Keratinocyte (primary cell): ENCODE measurements at regions not wholly inside any gene's neighbourhood (a gene's known extent, or its start where the extent isn't known, plus 50 kb on each side); places are given as distances from the start of the nearest gene placed in this dataset.
"Not testable (repeated sequence)": the region's sequence is repeated elsewhere in the genome, so short reads cannot be mapped to it uniquely, and the experiment has no call there.

Experiments used
- DNase-seq: peaks from one replicate; pipeline ENCODE4 v3.0.0-alpha.2; 2011; ENCODE audit warnings: low read depth, missing footprints, low spot score
- FAIRE-seq: peaks from 2 replicates; lab custom pipeline; 2011; peaks lifted over from hg19 to GRCh38; lab: Jason Lieb, UNC
- H2AFZ ChIP-seq: 2 replicates; pipeline ENCODE4 v1.6.0; 2012; ENCODE audit warnings: low read length, control low read depth, inconsistent platforms; ENCODE audit not compliant: control insufficient read depth
- H3K27ac ChIP-seq: 2 replicates; pipeline ENCODE4 v1.5.1; 2011; ENCODE audit warnings: low read length; ENCODE audit not compliant: control insufficient read depth, insufficient read depth
- H3K27me3 ChIP-seq: 3 replicates; pipeline ENCODE4 v1.6.0; 2011; ENCODE audit warnings: low read length; ENCODE audit not compliant: control insufficient read depth, insufficient read depth; ENCODE audit errors: extremely low read depth
- H3K36me3 ChIP-seq, 2 experiments: 2 replicates in 1 of 2; 3 replicates in 1 of 2; pipeline ENCODE4 v1.5.1; 2011; ENCODE audit warnings: low read length in 2 of 2, mild to moderate bottlenecking in 1 of 2; ENCODE audit not compliant: control insufficient read depth in 2 of 2, insufficient read depth in 2 of 2; ENCODE audit errors: extremely low read depth in 1 of 2
- H3K4me1 ChIP-seq: 3 replicates; pipeline ENCODE4 v1.5.1; 2011; ENCODE audit warnings: low read length; ENCODE audit not compliant: control insufficient read depth, insufficient read depth; ENCODE audit errors: extremely low read depth
- H3K4me2 ChIP-seq: 3 replicates; pipeline ENCODE4 v1.6.0; 2011; ENCODE audit warnings: low read depth, low read length; ENCODE audit not compliant: control insufficient read depth, insufficient read depth; ENCODE audit errors: extremely low read depth
- H3K4me3 ChIP-seq, 3 experiments: fragments of 200-600 bp in 1 of 3; sonication (generic) in 1 of 3; 2 replicates in 2 of 3; 3 replicates in 1 of 3; pipeline ENCODE4 v1.5.1; 2011 to 2016; ENCODE audit warnings: low read length in 3 of 3, mild to moderate bottlenecking in 3 of 3, control low read depth in 2 of 3, inconsistent platforms in 1 of 3, low read depth in 1 of 3, mixed read lengths in 1 of 3, mixed run types in 1 of 3, moderate library complexity in 1 of 3; ENCODE audit not compliant: control insufficient read depth in 2 of 3, insufficient read depth in 2 of 3; ENCODE audit errors: extremely low read depth in 1 of 3
- H3K79me2 ChIP-seq: 2 replicates; pipeline ENCODE4 v1.6.0; 2012; ENCODE audit warnings: low read length; ENCODE audit not compliant: control insufficient read depth, insufficient read depth
- H3K9ac ChIP-seq: 3 replicates; pipeline ENCODE4 v1.6.0; 2011; ENCODE audit warnings: low read length; ENCODE audit not compliant: control insufficient read depth, insufficient read depth; ENCODE audit errors: extremely low read depth
- H3K9me1 ChIP-seq: 3 replicates; pipeline ENCODE4 v1.6.0; 2011; ENCODE audit warnings: low read length; ENCODE audit not compliant: control insufficient read depth, insufficient read depth; ENCODE audit errors: extremely low read depth
- H3K9me3 ChIP-seq: 2 replicates; pipeline ENCODE4 v1.5.1; 2012; ENCODE audit warnings: low read depth, low read length; ENCODE audit not compliant: control insufficient read depth
- H4K20me1 ChIP-seq: 3 replicates; pipeline ENCODE4 v1.6.0; 2011; ENCODE audit warnings: low read length; ENCODE audit not compliant: control insufficient read depth, insufficient read depth; ENCODE audit errors: extremely low read depth
- CTCF ChIP-seq, 3 experiments: IDR thresholded peaks in 1 of 3; conservative IDR thresholded peaks in 1 of 3; optimal IDR thresholded peaks in 1 of 3; 2 replicates in 2 of 3; 3 replicates in 1 of 3; pipeline versions ENCODE3 to v1.5.1; 2011; ENCODE audit warnings: low read length in 3 of 3, mild to moderate bottlenecking in 3 of 3, moderate library complexity in 2 of 3, control low read depth in 1 of 3, inconsistent platforms in 1 of 3; ENCODE audit not compliant: insufficient read depth in 2 of 3; ENCODE audit errors: extremely low read depth in 1 of 3
- EZH2 ChIP-seq: IDR thresholded peaks from one replicate; pipeline ENCODE4 v1.6.1; 2012; ENCODE audit warnings: inconsistent platforms, mild to moderate bottlenecking, low read length, moderate library complexity
- dilution Hi-C: fragments of 300-500 bp; cut with MboI; formaldehyde crosslinking; loops from one replicate; pipeline ENCODE4 v1.7.0; 2020; ENCODE audit warnings: low sequenced_read_pairs; ENCODE audit not compliant: extremely low pct_ligation_motif_present

DNA sequence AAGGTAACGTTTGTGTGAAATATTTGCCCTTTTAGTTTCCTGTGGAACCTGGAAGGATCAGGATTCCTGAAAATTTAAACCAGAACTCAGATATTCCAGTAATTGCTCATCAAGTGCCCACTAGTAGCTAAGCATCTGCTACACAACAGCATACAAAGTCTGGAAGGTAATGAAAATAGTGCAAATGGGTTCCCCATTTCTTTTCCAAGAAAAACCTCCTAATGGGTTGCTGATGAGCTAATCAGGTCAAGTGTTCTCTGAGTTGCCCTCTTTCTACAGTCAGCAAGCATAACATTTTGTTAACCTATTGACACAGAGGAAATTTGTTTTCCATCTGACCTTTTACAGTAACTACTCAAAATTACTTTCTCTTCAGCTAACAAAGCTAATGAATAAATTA is 83.6 kb upstream of the PMCH start:
- Histone ChIP-seq H3K27ac (no peak overlapping the region), H3K9ac (no peak overlapping the region), H3K4me3 (no peak overlapping the region), H3K4me2 (no peak overlapping the region), H3K9me3 (no peaks in the 10 kb centered on the region), H3K27me3 (no peaks in the 10 kb centered on the region), H3K4me1 (no peaks in the 10 kb centered on the region), H2AFZ (no peak overlapping the region), H3K79me2 (no peaks in the 10 kb centered on the region), H4K20me1 (no peaks in the 10 kb centered on the region), H3K9me1 (no peaks in the 10 kb centered on the region), H3K36me3 (no peaks in the 10 kb centered on the region)
- no peak for DNase-seq
- dilution Hi-C loops, result no loop called here
- TF ChIP-seq CTCF (optimal IDR thresholded peaks at IDR 0.05 in 1 of 3, IDR thresholded peaks at IDR 0.05 in 1 of 3, conservative IDR thresholded peaks at IDR 0.05 in 1 of 3; ENCODE audit: extremely low read depth in 1 of 3, insufficient read depth in 2 of 3, low read length in 3 of 3), result no peak
- TF ChIP-seq EZH2, result no peak
- FAIRE-seq, result no peak

DNA sequence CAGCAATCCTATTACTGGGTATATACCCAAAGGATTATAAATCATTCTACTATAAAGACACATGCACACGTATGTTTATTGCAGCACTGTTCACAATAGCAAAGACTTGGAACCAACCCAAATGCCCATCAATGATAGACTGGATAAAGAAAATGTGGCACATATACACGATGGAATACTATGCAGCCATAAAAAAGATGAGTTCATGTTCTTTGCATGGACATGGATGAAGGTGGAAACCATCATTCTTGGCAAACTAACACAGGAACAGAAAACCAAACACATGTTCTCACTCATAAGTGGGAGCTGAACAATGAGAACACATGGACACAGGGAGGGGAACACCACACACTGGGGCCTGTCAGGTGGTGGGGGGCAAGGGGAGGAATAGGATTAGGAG is 58.1 kb upstream of the PMCH start:
- H3K9ac ChIP-seq, H3K27ac ChIP-seq, H3K36me3 ChIP-seq, H2AFZ ChIP-seq, dilution Hi-C loops, FAIRE-seq, H3K4me2 ChIP-seq, H4K20me1 ChIP-seq, H3K9me1 ChIP-seq, H3K27me3 ChIP-seq, H3K9me3 ChIP-seq, H3K79me2 ChIP-seq, H3K4me3 ChIP-seq, DNase-seq, H3K4me1 ChIP-seq: not testable (repeated sequence)

DNA sequence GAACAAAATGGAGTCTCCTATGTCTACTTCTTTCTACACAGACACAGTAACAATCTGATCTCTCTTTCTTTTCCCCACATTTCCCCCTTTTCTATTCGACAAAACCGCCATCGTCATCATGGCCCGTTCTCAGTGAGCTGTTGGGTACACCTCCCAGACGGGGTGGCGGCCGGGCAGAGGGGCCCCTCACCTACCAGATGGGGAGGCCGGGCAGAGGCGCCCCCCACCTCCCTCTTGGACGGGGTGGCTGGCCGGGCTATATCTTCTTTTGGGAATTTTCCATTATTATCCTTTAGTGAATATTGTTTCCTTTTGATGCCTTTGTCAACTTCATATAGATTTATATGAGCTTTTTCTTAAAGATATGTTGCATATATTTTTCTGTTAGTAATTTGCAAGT is 53.4 kb upstream of the PMCH start:
- DNase-seq, H2AFZ ChIP-seq, H3K79me2 ChIP-seq, H4K20me1 ChIP-seq, H3K9me3 ChIP-seq, H3K9me1 ChIP-seq, dilution Hi-C loops, H3K4me1 ChIP-seq, H3K27ac ChIP-seq, H3K27me3 ChIP-seq, H3K4me3 ChIP-seq, H3K36me3 ChIP-seq, H3K9ac ChIP-seq, H3K4me2 ChIP-seq, FAIRE-seq: not testable (repeated sequence)
